Fibroblast of peridontal ligament (primary cell): ENCODE measurements at regions not wholly inside any gene's neighbourhood (a gene's known extent, or its start where the extent isn't known, plus 50 kb on each side); places are given as distances from the start of the nearest gene placed in this dataset.
A peak's percentile ranks its signal among the peaks of the same experiment; 100 is the strongest.
"Not testable (repeated sequence)": the region's sequence is repeated elsewhere in the genome, so short reads cannot be mapped to it uniquely, and the experiment has no call there.

ENCODE experiments used
- DNase-seq: peaks from one replicate; pipeline ENCODE4 v3.0.0-alpha.2; 2010; ENCODE audit errors: extremely low read depth

- DNase-seq, result no peak
These were observed 79.6 kb downstream of the INSIG1 start for GRCh38 chr7:155377071-155377837.

- no peak for DNase-seq
These were observed 79.9 kb upstream of the EN2 start for GRCh38 chr7:155377838-155378579.

- no peak for DNase-seq
These were observed 79.4 kb upstream of the EN2 start for GRCh38 chr7:155378580-155378934.

- no peak for DNase-seq
These were observed 78.7 kb upstream of the EN2 start for GRCh38 chr7:155378959-155379871.

- peak; percentile 51 for DNase-seq
These were observed 77.6 kb upstream of the EN2 start for GRCh38 chr7:155380221-155380861.

GRCh38 chr7:155380976-155381851 lies 76.7 kb upstream of the EN2 start:
- DNase-seq, result no peak

- DNase-seq, result no peak
These were observed 75.8 kb upstream of the EN2 start for GRCh38 chr7:155381852-155382801.

GRCh38 chr7:155382802-155383171 lies 75.1 kb upstream of the EN2 start:
- DNase-seq, result no peak

GRCh38 chr7:155383756-155384491 lies 74.0 kb upstream of the EN2 start:
- no peak for DNase-seq

GRCh38 chr7:155384751-155385150 lies 73.2 kb upstream of the EN2 start:
- no peak for DNase-seq

- not testable (repeated sequence) for DNase-seq
These were observed 72.7 kb upstream of the EN2 start for GRCh38 chr7:155385182-155385581.

- DNase-seq, result no peak
These were observed 71.3 kb upstream of the EN2 start for GRCh38 chr7:155386608-155387007.

- no peak for DNase-seq
These were observed 70.8 kb upstream of the EN2 start for GRCh38 chr7:155387066-155387620.

GRCh38 chr7:155388561-155388960 lies 69.4 kb upstream of the EN2 start:
- no peak for DNase-seq

- DNase-seq, result no peak
These were observed 66.5 kb upstream of the EN2 start for GRCh38 chr7:155391414-155391813.

- DNase-seq, result no peak
These were observed 65.0 kb upstream of the EN2 start for GRCh38 chr7:155392726-155393570.

GRCh38 chr7:155394413-155394812 lies 63.5 kb upstream of the EN2 start:
- no peak for DNase-seq
